ENCODE measurements at regions not wholly inside any gene's neighbourhood (a gene's known extent, or its start where the extent isn't known, plus 50 kb on each side); places are given as distances from the start of the nearest gene placed in this dataset.
"Not testable (repeated sequence)": the region's sequence is repeated elsewhere in the genome, so short reads cannot be mapped to it uniquely, and the experiment has no call there.

- peaks cover 0 to 3% (median 0%) of the 10 kb centered on the region in 6 donors for H3K9me3 Mint-ChIP-seq
- H3K36me3 Mint-ChIP-seq: no peaks in the 10 kb centered on the region
- H3K27me3 Mint-ChIP-seq (ENCODE audit: low read depth in 3 of 3): peaks cover 0 to 2% (median 0%) of the 10 kb centered on the region in 3 donors
- H3K4me1 Mint-ChIP-seq: no peaks in the 10 kb centered on the region
- H3K4me3 Mint-ChIP-seq: no peak overlapping the region
- no peak for DNase-seq
- no peak overlapping the region for H3K27ac Mint-ChIP-seq
These were observed 143.2 kb upstream of the TRPC6 start for GRCh38 chr11:101726988-101727387.

- no peak overlapping the region for H3K27ac Mint-ChIP-seq
These were observed 139.6 kb upstream of the TRPC6 start for GRCh38 chr11:101723371-101723770.

DNA sequence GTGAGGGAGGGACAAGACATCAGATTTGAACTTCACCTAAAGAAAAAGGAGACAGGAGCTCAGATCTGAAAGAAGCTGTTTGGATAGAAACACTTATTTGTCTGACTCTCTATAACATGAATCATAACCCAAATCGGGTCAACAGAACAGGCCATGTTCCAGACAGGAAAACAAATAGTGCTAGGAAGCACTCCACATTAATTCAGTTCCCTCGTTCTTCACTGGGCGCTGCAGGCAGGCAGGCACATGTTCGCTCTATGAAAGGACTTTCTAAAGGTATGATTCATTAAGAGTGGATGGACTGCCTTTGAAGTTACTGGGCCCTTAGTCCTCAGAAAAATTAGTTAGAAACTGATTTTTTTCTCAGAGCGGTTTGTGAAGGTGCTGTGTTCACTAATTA is 137.5 kb upstream of the TRPC6 start:
- no peak for DNase-seq
- Mint-ChIP-seq H3K27ac (no peak overlapping the region), H3K4me1 (no peaks in the 10 kb centered on the region), H3K4me3 (no peak overlapping the region), H3K36me3 (no peaks in the 10 kb centered on the region), H3K9me3 (peaks cover 0 to 8% (median 3%) of the 10 kb centered on the region in 6 donors), H3K27me3 (ENCODE audit: low read depth in 3 of 3) (peaks cover 0 to 2% (median 0%) of the 10 kb centered on the region in 3 donors)

More at GRCh38 chr11:101723371-101723770, 139.6 kb upstream of the TRPC6 start:
- H3K36me3 Mint-ChIP-seq: no peaks in the 10 kb centered on the region
- H3K9me3 Mint-ChIP-seq: peaks cover 0 to 7% (median 3%) of the 10 kb centered on the region in 6 donors
- peaks cover 0 to 2% (median 2%) of the 10 kb centered on the region in 3 donors for H3K27me3 Mint-ChIP-seq (ENCODE audit: low read depth in 3 of 3)
- no peaks in the 10 kb centered on the region for H3K4me1 Mint-ChIP-seq
- H3K4me3 Mint-ChIP-seq: no peak overlapping the region
- no peak for DNase-seq

DNA sequence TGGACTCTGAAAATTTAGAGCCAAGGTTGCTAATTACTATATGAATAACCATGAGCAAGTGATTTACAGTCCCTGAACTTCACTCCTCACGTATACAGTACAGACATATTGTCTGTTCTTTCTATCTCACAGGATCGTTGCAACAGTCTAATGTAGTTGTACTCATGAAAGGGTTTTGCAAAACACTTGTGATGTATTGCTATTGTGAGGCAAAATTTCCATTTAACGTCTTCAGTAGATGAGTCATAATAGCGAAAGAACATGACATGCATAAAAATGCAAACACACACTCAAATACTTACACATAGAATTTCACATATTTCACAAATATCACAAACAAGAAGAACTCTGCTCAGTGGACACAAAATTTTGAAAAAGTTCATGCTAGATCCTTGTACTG is 134.6 kb upstream of the TRPC6 start:
- H3K27me3 Mint-ChIP-seq (ENCODE audit: low read depth in 3 of 3): peaks cover 0 to 2% (median 0%) of the 10 kb centered on the region in 3 donors
- no peaks in the 10 kb centered on the region for H3K36me3 Mint-ChIP-seq
- H3K9me3 Mint-ChIP-seq: peaks cover 0 to 8% (median 3%) of the 10 kb centered on the region in 6 donors
- DNase-seq: no peak
- no peak overlapping the region for H3K4me3 Mint-ChIP-seq
- no peaks in the 10 kb centered on the region for H3K4me1 Mint-ChIP-seq
- H3K27ac Mint-ChIP-seq: no peak overlapping the region

DNA sequence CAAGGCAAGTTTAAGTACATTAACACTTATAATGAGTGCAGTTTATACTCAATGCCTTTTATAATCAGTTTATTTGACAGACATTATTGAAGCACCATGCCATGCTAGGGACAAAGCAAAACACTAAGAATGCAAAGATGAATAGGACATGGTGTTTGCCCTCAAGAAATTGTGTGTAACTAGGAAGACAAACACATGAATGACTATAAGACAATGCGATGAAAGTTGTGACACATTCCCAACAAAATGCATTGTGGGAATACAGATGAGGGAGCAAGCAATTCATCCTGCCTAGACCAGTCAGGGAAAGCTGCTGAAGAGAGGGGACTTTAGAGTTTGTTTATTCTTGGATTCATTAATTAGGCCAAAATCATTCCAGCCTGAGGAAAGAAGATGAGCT is 133.8 kb upstream of the TRPC6 start:
- no peaks in the 10 kb centered on the region for H3K36me3 Mint-ChIP-seq
- H3K27ac Mint-ChIP-seq: no peak overlapping the region
- DNase-seq: no peak
- H3K4me1 Mint-ChIP-seq: no peaks in the 10 kb centered on the region
- no peak overlapping the region for H3K4me3 Mint-ChIP-seq
- H3K27me3 Mint-ChIP-seq (ENCODE audit: low read depth in 3 of 3): peaks cover 0 to 2% (median 0%) of the 10 kb centered on the region in 3 donors
- H3K9me3 Mint-ChIP-seq: peaks cover 0 to 8% (median 4%) of the 10 kb centered on the region in 6 donors

- Mint-ChIP-seq H3K4me3 (no peak overlapping the region), H3K27me3 (ENCODE audit: low read depth in 3 of 3) (peaks cover 0 to 2% (median 2%) of the 10 kb centered on the region in 3 donors), H3K27ac (no peak overlapping the region), H3K4me1 (no peaks in the 10 kb centered on the region), H3K36me3 (no peaks in the 10 kb centered on the region), H3K9me3 (peaks cover 3 to 9% (median 7%) of the 10 kb centered on the region in 6 donors)
- no peak for DNase-seq
These were observed 131.5 kb upstream of the TRPC6 start for GRCh38 chr11:101715281-101715680.

DNA sequence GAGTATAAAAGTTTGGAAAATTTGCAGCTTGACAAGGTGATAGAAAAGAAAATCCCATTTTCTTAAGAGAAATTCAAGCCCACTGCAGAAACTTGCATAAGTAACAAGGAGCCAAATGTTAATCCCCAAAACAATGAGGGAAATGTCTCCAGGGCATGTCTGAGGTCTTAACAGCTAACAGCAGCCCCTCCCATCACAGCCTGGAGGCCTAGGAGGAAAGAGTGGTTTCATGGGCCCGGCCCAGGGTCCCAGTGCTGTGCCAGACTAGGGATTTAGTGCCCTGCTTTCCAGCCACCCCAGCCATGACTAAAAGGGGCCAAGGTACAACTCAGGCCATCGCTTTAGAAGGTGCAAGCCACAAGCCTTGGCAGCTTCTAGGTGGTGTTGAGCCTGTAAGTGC is 123.7 kb upstream of the TRPC6 start:
- no peak for DNase-seq
- H3K4me3 Mint-ChIP-seq: no peak overlapping the region

GRCh38 chr11:101706541-101706940 is 122.7 kb upstream of the TRPC6 start:
- H3K36me3 Mint-ChIP-seq: no peaks in the 10 kb centered on the region
- peaks cover 0 to 20% (median 10%) of the 10 kb centered on the region in 6 donors for H3K9me3 Mint-ChIP-seq
- H3K4me1 Mint-ChIP-seq: no peaks in the 10 kb centered on the region
- H3K27me3 Mint-ChIP-seq (ENCODE audit: low read depth in 3 of 3): no peaks in the 10 kb centered on the region
- DNase-seq: no peak
- H3K27ac Mint-ChIP-seq: no peak overlapping the region
- H3K4me3 Mint-ChIP-seq: no peak overlapping the region

More for the DNA sequence above, 123.7 kb upstream of the TRPC6 start:
- no peaks in the 10 kb centered on the region for H3K36me3 Mint-ChIP-seq
- peaks cover 0 to under 1% (median 0%) of the 10 kb centered on the region in 3 donors for H3K27me3 Mint-ChIP-seq (ENCODE audit: low read depth in 3 of 3)
- no peak overlapping the region for H3K27ac Mint-ChIP-seq
- H3K9me3 Mint-ChIP-seq: peaks cover 0 to 20% (median 12%) of the 10 kb centered on the region in 6 donors
- H3K4me1 Mint-ChIP-seq: no peaks in the 10 kb centered on the region

DNA sequence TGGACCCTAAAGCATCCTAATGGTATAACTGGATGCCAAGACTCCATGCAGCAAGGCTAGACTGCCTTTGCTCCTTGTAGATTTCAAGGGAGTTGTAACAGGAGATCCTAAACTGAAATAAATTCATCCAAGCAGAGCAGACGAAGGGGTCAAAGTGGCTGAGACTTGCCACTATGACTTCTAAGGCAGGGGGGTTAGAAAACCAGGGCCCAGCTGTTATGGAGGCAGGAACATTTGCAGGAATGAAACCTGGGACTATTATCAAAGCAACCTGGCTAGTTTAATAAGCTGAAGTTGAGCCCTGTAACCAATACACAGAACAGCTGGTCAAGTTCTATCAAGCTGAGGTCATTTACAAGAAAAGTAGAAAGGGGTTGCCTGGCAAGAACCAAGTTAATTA is 122.2 kb upstream of the TRPC6 start:
- Mint-ChIP-seq H3K4me1 (no peaks in the 10 kb centered on the region), H3K36me3 (no peaks in the 10 kb centered on the region), H3K27ac (no peak overlapping the region), H3K4me3 (no peak overlapping the region), H3K9me3 (peaks cover 0 to 20% (median 10%) of the 10 kb centered on the region in 6 donors), H3K27me3 (ENCODE audit: low read depth in 3 of 3) (no peaks in the 10 kb centered on the region)
- DNase-seq: no peak

- not testable (repeated sequence) for DNase-seq; H3K27ac Mint-ChIP-seq; H3K4me3 Mint-ChIP-seq; H3K36me3 Mint-ChIP-seq; H3K9me3 Mint-ChIP-seq; H3K4me1 Mint-ChIP-seq; H3K27me3 Mint-ChIP-seq (ENCODE audit: low read depth in 3 of 3)
These were observed 111.1 kb upstream of the TRPC6 start for GRCh38 chr11:101694869-101695268.

DNA sequence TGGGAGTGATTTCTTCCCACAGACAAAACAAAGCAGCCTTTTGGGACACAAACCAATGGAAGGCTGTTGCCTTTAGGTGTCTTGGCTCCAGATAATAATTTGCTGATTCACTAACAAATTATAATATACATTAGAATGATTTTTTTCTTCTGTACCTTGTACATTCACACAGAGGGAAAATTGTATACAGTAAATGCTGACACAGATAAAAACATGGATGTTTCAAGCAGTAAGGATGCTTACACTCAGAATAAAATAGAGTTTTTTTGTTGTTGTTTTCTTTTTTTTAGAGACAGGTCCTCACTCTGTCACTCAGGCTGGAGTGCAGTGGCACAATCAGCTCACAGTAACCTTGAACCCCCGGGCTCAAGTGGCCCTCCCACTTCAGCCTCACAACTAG is 109.2 kb upstream of the TRPC6 start:
- no peaks in the 10 kb centered on the region for H3K4me1 Mint-ChIP-seq
- H3K36me3 Mint-ChIP-seq: no peaks in the 10 kb centered on the region
- peaks cover 0 to 2% (median 0%) of the 10 kb centered on the region in 3 donors for H3K27me3 Mint-ChIP-seq (ENCODE audit: low read depth in 3 of 3)
- no peak overlapping the region for H3K4me3 Mint-ChIP-seq
- DNase-seq: no peak
- H3K9me3 Mint-ChIP-seq: peaks cover 0 to 12% (median 5%) of the 10 kb centered on the region in 6 donors
- H3K27ac Mint-ChIP-seq: no peak overlapping the region

DNA sequence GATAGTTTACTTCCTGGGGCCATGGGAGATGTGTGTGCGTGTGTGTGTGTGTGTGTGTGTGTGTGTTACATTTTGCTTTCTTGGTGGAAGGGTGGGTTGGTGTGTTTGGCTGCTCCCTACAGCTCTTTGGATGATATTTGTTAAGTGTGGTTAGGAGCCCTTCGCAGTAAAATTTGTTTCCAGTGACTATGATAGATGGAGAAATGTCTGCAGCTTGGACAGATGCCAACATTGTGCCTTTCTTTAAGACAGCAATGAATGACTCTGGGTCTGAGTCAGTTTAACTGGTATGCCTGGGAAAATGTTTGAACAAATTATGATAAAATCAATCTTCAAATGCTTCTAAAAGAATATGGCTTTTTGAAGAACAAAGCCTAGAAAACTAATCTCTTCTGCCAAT is 102.7 kb upstream of the TRPC6 start:
- peaks cover 0 to 2% (median 0%) of the 10 kb centered on the region in 3 donors for H3K27me3 Mint-ChIP-seq (ENCODE audit: low read depth in 3 of 3)
- H3K36me3 Mint-ChIP-seq: peaks cover 0 to 4% (median 0%) of the 10 kb centered on the region in 3 donors
- H3K9me3 Mint-ChIP-seq: peaks cover 8 to 33% (median 16%) of the 10 kb centered on the region in 6 donors
- no peak overlapping the region for H3K4me3 Mint-ChIP-seq
- no peak overlapping the region for H3K27ac Mint-ChIP-seq
- no peaks in the 10 kb centered on the region for H3K4me1 Mint-ChIP-seq
- DNase-seq: no peak

DNA sequence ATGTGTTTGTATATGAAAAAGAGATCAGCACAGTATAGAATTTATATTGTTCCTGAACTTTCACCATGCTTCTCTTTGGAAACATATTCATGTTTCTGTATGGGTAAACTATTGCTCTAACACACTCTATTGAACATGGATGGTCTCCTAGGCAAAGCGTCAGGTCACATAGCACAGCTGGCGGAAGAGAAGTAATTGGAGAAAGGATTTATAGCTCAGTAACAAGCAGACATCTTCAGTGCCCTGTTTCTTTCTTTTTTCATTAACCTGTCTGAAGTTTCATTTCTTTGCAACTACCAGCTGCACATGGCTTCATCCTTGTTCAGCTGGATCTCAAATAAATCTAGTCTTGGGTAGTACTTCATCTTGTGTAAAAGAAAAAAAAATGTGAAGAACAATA is 84.4 kb upstream of the TRPC6 start:
- H3K27ac Mint-ChIP-seq: no peak overlapping the region
- H3K9me3 Mint-ChIP-seq: peaks cover 0 to 33% (median 3%) of the 10 kb centered on the region in 6 donors
- no peaks in the 10 kb centered on the region for H3K4me1 Mint-ChIP-seq
- H3K4me3 Mint-ChIP-seq: no peak overlapping the region
- no peak for DNase-seq
- no peaks in the 10 kb centered on the region for H3K36me3 Mint-ChIP-seq
- no peaks in the 10 kb centered on the region for H3K27me3 Mint-ChIP-seq (ENCODE audit: low read depth in 3 of 3)

- Mint-ChIP-seq H3K9me3 (peaks cover 0 to 45% (median 10%) of the 10 kb centered on the region in 6 donors), H3K27me3 (ENCODE audit: low read depth in 3 of 3) (peaks cover 0 to 2% (median 0%) of the 10 kb centered on the region in 3 donors), H3K4me3 (no peak overlapping the region), H3K36me3 (no peaks in the 10 kb centered on the region), H3K4me1 (no peaks in the 10 kb centered on the region), H3K27ac (no peak overlapping the region)
- no peak for DNase-seq
These were observed 83.1 kb upstream of the TRPC6 start for GRCh38 chr11:101666916-101667315.

DNA sequence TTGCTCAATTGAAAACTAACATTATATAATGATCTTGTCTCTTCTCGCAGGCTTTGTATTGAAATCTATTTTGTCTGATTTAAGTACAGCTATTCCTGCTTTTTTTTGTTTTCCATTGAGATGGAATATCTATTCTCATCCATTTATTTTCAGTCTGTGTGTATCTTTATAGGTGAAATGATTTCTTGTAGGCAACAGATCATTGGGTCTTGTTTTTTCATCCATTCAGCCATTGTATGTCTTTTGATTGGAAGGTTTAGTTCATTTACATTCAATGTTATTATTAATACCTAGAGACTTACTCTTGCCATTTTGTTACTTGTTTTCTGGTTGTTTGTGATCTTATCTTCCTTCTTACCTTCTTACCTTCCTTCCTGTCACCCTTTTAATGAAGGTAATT is 77.8 kb upstream of the TRPC6 start:
- peaks cover 0 to 2% (median 0%) of the 10 kb centered on the region in 3 donors for H3K27me3 Mint-ChIP-seq (ENCODE audit: low read depth in 3 of 3)
- H3K9me3 Mint-ChIP-seq: peaks cover 6 to 61% (median 20%) of the 10 kb centered on the region in 6 donors
- DNase-seq: no peak
- no peak overlapping the region for H3K4me3 Mint-ChIP-seq
- no peaks in the 10 kb centered on the region for H3K36me3 Mint-ChIP-seq
- H3K27ac Mint-ChIP-seq: no peak overlapping the region
- H3K4me1 Mint-ChIP-seq: no peaks in the 10 kb centered on the region
